ENCODE measurements at regions not wholly inside any gene's neighbourhood (a gene's known extent, or its start where the extent isn't known, plus 50 kb on each side); places are given as distances from the start of the nearest gene placed in this dataset.
"Not testable (repeated sequence)": the region's sequence is repeated elsewhere in the genome, so short reads cannot be mapped to it uniquely, and the experiment has no call there.

DNA sequence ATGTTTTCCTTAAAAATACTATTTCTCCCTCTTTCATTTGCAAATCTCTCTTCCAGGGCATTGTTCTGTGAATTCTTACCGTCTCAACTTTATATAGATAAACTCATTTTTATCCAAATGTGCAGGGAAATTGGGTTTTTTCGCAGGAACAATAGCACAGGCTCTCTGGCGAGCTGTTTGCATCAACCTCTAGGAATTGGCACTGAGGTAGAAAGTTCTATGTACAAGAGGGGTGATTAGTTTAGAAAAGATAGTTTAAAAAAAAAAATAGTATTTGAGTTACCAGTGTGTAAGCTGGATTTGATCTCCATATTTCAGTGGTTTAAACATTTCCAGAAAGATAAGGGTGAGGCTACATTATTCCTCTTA is 129.7 kb upstream of the BTN3A2 start:
- H3K9me2 ChIP-seq (ENCODE audit: insufficient read depth, low read length) = no peaks in the 10 kb centered on the region
- no peaks in the 10 kb centered on the region for H4K20me1 ChIP-seq (ENCODE audit: insufficient read depth)
- no peak overlapping the region for H3K9ac ChIP-seq (ENCODE audit: low read length)
- peak overlapping the region; percentile 79 for H3K4me2 ChIP-seq (ENCODE audit: low read length)
- H3K36me3 ChIP-seq (ENCODE audit: insufficient read depth, low read length) = no peaks in the 10 kb centered on the region
- no peak for TF ChIP-seq POLR2AphosphoS5 (IDR thresholded peaks at IDR 0.05)
- TF ChIP-seq REST (IDR thresholded peaks at IDR 0.05; ENCODE audit: borderline replicate concordance) = no peak
- TF ChIP-seq CTCF (IDR thresholded peaks at IDR 0.05; ENCODE audit: poor library complexity, severe bottlenecking) = no peak
- peak overlapping the region; percentile 76 for H3K4me3 ChIP-seq (ENCODE audit: low read length)
- peaks cover 6% of the 10 kb centered on the region for H3F3A ChIP-seq (ENCODE audit: insufficient read depth, low read length, poor library complexity, severe bottlenecking)
- no peaks in the 10 kb centered on the region for H3K79me2 ChIP-seq (replicated peaks; ENCODE audit: insufficient read depth, low read length)
- H2AFZ ChIP-seq (ENCODE audit: low read depth, low read length) = no peak overlapping the region
- H3K27me3 ChIP-seq (ENCODE audit: insufficient read depth, low read depth, low read length) = peaks cover 7% of the 10 kb centered on the region
- H3K27ac ChIP-seq (ENCODE audit: low read length) = no peak overlapping the region
- peaks cover 3% of the 10 kb centered on the region for H3K9me3 ChIP-seq (ENCODE audit: low read length)

- not testable (repeated sequence) for H3F3A ChIP-seq (ENCODE audit: insufficient read depth, low read length, poor library complexity, severe bottlenecking); H4K20me1 ChIP-seq (ENCODE audit: insufficient read depth); H2AFZ ChIP-seq (ENCODE audit: low read depth, low read length); H3K79me2 ChIP-seq (replicated peaks; ENCODE audit: insufficient read depth, low read length); H3K9me2 ChIP-seq (ENCODE audit: insufficient read depth, low read length); H3K9ac ChIP-seq (ENCODE audit: low read length); H3K4me2 ChIP-seq (ENCODE audit: low read length); H3K36me3 ChIP-seq (ENCODE audit: insufficient read depth, low read length); H3K27ac ChIP-seq (ENCODE audit: low read length); H3K4me3 ChIP-seq (ENCODE audit: low read length); H3K9me3 ChIP-seq (ENCODE audit: low read length)
- peaks cover 11% of the 10 kb centered on the region for H3K27me3 ChIP-seq (ENCODE audit: insufficient read depth, low read depth, low read length)
Measured at GRCh38 chr6:26239415-26239814, 125.6 kb upstream of the BTN3A2 start.

- H3K4me2 ChIP-seq (ENCODE audit: low read length) = no peak overlapping the region
- H3K27me3 ChIP-seq (ENCODE audit: insufficient read depth, low read depth, low read length) = peaks cover 11% of the 10 kb centered on the region
- no peaks in the 10 kb centered on the region for H3K36me3 ChIP-seq (ENCODE audit: insufficient read depth, low read length)
- no peaks in the 10 kb centered on the region for H3K9me2 ChIP-seq (ENCODE audit: insufficient read depth, low read length)
- H3K9me3 ChIP-seq (ENCODE audit: low read length) = peaks cover 9% of the 10 kb centered on the region
- H3K27ac ChIP-seq (ENCODE audit: low read length) = no peak overlapping the region
- H4K20me1 ChIP-seq (ENCODE audit: insufficient read depth) = no peaks in the 10 kb centered on the region
- H3K9ac ChIP-seq (ENCODE audit: low read length) = no peak overlapping the region
- TF ChIP-seq EZH2 (IDR thresholded peaks at IDR 0.05; ENCODE audit: borderline replicate concordance, insufficient read depth, low read length, poor library complexity, severe bottlenecking) = no peak
- TF ChIP-seq CTCF (IDR thresholded peaks at IDR 0.05; ENCODE audit: poor library complexity, severe bottlenecking) = no peak
- no peak for TF ChIP-seq SMC3 (conservative IDR thresholded peaks at IDR 0.05; ENCODE audit: poor library complexity)
- no peak for TF ChIP-seq EP300 (conservative IDR thresholded peaks at IDR 0.05; ENCODE audit: poor library complexity, severe bottlenecking)
- no peak for TF ChIP-seq REST (IDR thresholded peaks at IDR 0.05; ENCODE audit: borderline replicate concordance)
- no peak for TF ChIP-seq RAD21 (conservative IDR thresholded peaks at IDR 0.05)
- TF ChIP-seq TAF1 (IDR thresholded peaks at IDR 0.05; ENCODE audit: low read depth) = no peak
- TF ChIP-seq POLR2AphosphoS5 (IDR thresholded peaks at IDR 0.05) = no peak
- no peak for TF ChIP-seq MXI1 (conservative IDR thresholded peaks at IDR 0.05; ENCODE audit: poor library complexity, severe bottlenecking)
- peak overlapping the region; percentile 54 for H3K4me3 ChIP-seq (ENCODE audit: low read length)
- no peak overlapping the region for H2AFZ ChIP-seq (ENCODE audit: low read depth, low read length)
- H3K79me2 ChIP-seq (replicated peaks; ENCODE audit: insufficient read depth, low read length) = no peaks in the 10 kb centered on the region
- peaks cover 2% of the 10 kb centered on the region for H3F3A ChIP-seq (ENCODE audit: insufficient read depth, low read length, poor library complexity, severe bottlenecking)
Measured at GRCh38 chr6:26240157-26241032, 124.6 kb upstream of the BTN3A2 start.
